ENCODE measurements at regions not wholly inside any gene's neighbourhood (a gene's known extent, or its start where the extent isn't known, plus 50 kb on each side); places are given as distances from the start of the nearest gene placed in this dataset.
A peak's percentile ranks its signal among the peaks of the same experiment; 100 is the strongest.
"Not testable (repeated sequence)": the region's sequence is repeated elsewhere in the genome, so short reads cannot be mapped to it uniquely, and the experiment has no call there.

GRCh38 chr18:14460364-14460763, 83.0 kb downstream of the POTEC start:
- H3K27ac Mint-ChIP-seq; ATAC-seq (replicated peaks in 1 of 4); POLR2A ChIA-PET; H3K27me3 ChIP-seq (replicated peaks in 1 of 2; ENCODE audit: control insufficient read depth in 2 of 2, extremely low read depth in 1 of 2, insufficient read depth in 2 of 2, low read length in 1 of 2); H3K4me3 Mint-ChIP-seq; H3K36me3 Mint-ChIP-seq; DNase-seq; H3K27ac ChIP-seq (ENCODE audit: low read length); H3K4me1 Mint-ChIP-seq; CTCF ChIA-PET; H3K27me3 Mint-ChIP-seq; H3K4me3 ChIP-seq (ENCODE audit: control insufficient read depth in 1 of 2, extremely low read depth in 1 of 2, low read length in 1 of 2); H3K4me1 ChIP-seq (ENCODE audit: control insufficient read depth in 1 of 2, extremely low read depth in 1 of 2, insufficient read depth in 2 of 2, low read length in 2 of 2); H3K9me3 ChIP-seq; H3K36me3 ChIP-seq (ENCODE audit: control insufficient read depth in 2 of 2, extremely low read depth in 1 of 2, insufficient read depth in 1 of 2, low read length in 1 of 2); H3K9me3 Mint-ChIP-seq: not testable (repeated sequence)
- 86% methylated on average over 16 of the region's 17 CpGs for WGBS (ENCODE audit: insufficient coverage)

- DNase-seq; H3K4me1 ChIP-seq (ENCODE audit: control insufficient read depth in 1 of 2, extremely low read depth in 1 of 2, insufficient read depth in 2 of 2, low read length in 2 of 2); H3K36me3 Mint-ChIP-seq; H3K27me3 Mint-ChIP-seq; H3K27ac Mint-ChIP-seq; POLR2A ChIA-PET; CTCF ChIA-PET; H3K4me3 Mint-ChIP-seq; H3K36me3 ChIP-seq (ENCODE audit: control insufficient read depth in 2 of 2, extremely low read depth in 1 of 2, insufficient read depth in 1 of 2, low read length in 1 of 2); H3K27me3 ChIP-seq (replicated peaks in 1 of 2; ENCODE audit: control insufficient read depth in 2 of 2, extremely low read depth in 1 of 2, insufficient read depth in 2 of 2, low read length in 1 of 2); H3K27ac ChIP-seq (ENCODE audit: low read length); H3K4me1 Mint-ChIP-seq; ATAC-seq (replicated peaks in 1 of 4); H3K9me3 ChIP-seq; H3K4me3 ChIP-seq (ENCODE audit: control insufficient read depth in 1 of 2, extremely low read depth in 1 of 2, low read length in 1 of 2); H3K9me3 Mint-ChIP-seq: not testable (repeated sequence)
- over 99% methylated on average over 18 of the region's 23 CpGs for WGBS (ENCODE audit: insufficient coverage)
Measured at GRCh38 chr18:14459826-14460225, 83.6 kb downstream of the POTEC start.

GRCh38 chr18:14458009-14458945, 85.1 kb downstream of the POTEC start:
- peak overlapping the region; percentile 67 for H3K4me3 Mint-ChIP-seq
- H3K27ac Mint-ChIP-seq; H3K27me3 ChIP-seq (replicated peaks in 1 of 2; ENCODE audit: control insufficient read depth in 2 of 2, extremely low read depth in 1 of 2, insufficient read depth in 2 of 2, low read length in 1 of 2); H3K27ac ChIP-seq (ENCODE audit: low read length); CTCF ChIA-PET; H3K9me3 ChIP-seq; H3K4me1 ChIP-seq (ENCODE audit: control insufficient read depth in 1 of 2, extremely low read depth in 1 of 2, insufficient read depth in 2 of 2, low read length in 2 of 2); H3K4me1 Mint-ChIP-seq; H3K36me3 Mint-ChIP-seq; POLR2A ChIA-PET; H3K27me3 Mint-ChIP-seq; H3K36me3 ChIP-seq (ENCODE audit: control insufficient read depth in 2 of 2, extremely low read depth in 1 of 2, insufficient read depth in 1 of 2, low read length in 1 of 2); H3K9me3 Mint-ChIP-seq: not testable (repeated sequence)
- ATAC-seq (replicated peaks in 1 of 4) (peak in 2 of 4 experiments; percentile 40 to 66), DNase-seq (peak; percentile 7 to 75 (median 60))
- H3K4me3 ChIP-seq (ENCODE audit: control insufficient read depth in 1 of 2, extremely low read depth in 1 of 2, low read length in 1 of 2) = peak overlapping the region in 1 of 2 donors; percentile 32
- WGBS (ENCODE audit: insufficient coverage) = 28% methylated on average over 21 of the region's 62 CpGs

GRCh38 chr18:14450637-14451009, 92.8 kb downstream of the POTEC start:
- H3K27me3 Mint-ChIP-seq; POLR2A ChIA-PET; H3K4me1 ChIP-seq (ENCODE audit: control insufficient read depth in 1 of 2, extremely low read depth in 1 of 2, insufficient read depth in 2 of 2, low read length in 2 of 2); H3K27me3 ChIP-seq (replicated peaks in 1 of 2; ENCODE audit: control insufficient read depth in 2 of 2, extremely low read depth in 1 of 2, insufficient read depth in 2 of 2, low read length in 1 of 2); H3K27ac ChIP-seq (ENCODE audit: low read length); H3K9me3 ChIP-seq; H3K4me1 Mint-ChIP-seq; H3K9me3 Mint-ChIP-seq; CTCF ChIA-PET; H3K36me3 ChIP-seq (ENCODE audit: control insufficient read depth in 2 of 2, extremely low read depth in 1 of 2, insufficient read depth in 1 of 2, low read length in 1 of 2); H3K36me3 Mint-ChIP-seq: not testable (repeated sequence)
- H3K4me3 ChIP-seq (ENCODE audit: control insufficient read depth in 1 of 2, extremely low read depth in 1 of 2, low read length in 1 of 2) = peak overlapping the region in 1 of 2 donors; percentile 23
- 1% methylated on average over 14 of the region's 46 CpGs for WGBS (ENCODE audit: insufficient coverage)
- DNase-seq = peak in 23 of 35 experiments; percentile 8 to 47 (median 25)
- peak overlapping the region; percentile 51 to 62 (median 56) for H3K4me3 Mint-ChIP-seq
- peak overlapping the region in 1 of 2 donors; percentile 34 for H3K27ac Mint-ChIP-seq
- peak; percentile 63 to 82 (median 76) for ATAC-seq (replicated peaks in 1 of 4)

GRCh38 chr18:14449995-14450636, 93.3 kb downstream of the POTEC start:
- POLR2A ChIA-PET; CTCF ChIA-PET; H3K27me3 Mint-ChIP-seq; H3K9me3 ChIP-seq; H3K4me3 ChIP-seq (ENCODE audit: control insufficient read depth in 1 of 2, extremely low read depth in 1 of 2, low read length in 1 of 2); H3K36me3 ChIP-seq (ENCODE audit: control insufficient read depth in 2 of 2, extremely low read depth in 1 of 2, insufficient read depth in 1 of 2, low read length in 1 of 2); H3K27ac Mint-ChIP-seq; H3K4me1 Mint-ChIP-seq; H3K4me3 Mint-ChIP-seq; H3K36me3 Mint-ChIP-seq; H3K27ac ChIP-seq (ENCODE audit: low read length); H3K27me3 ChIP-seq (replicated peaks in 1 of 2; ENCODE audit: control insufficient read depth in 2 of 2, extremely low read depth in 1 of 2, insufficient read depth in 2 of 2, low read length in 1 of 2); H3K9me3 Mint-ChIP-seq; H3K4me1 ChIP-seq (ENCODE audit: control insufficient read depth in 1 of 2, extremely low read depth in 1 of 2, insufficient read depth in 2 of 2, low read length in 2 of 2): not testable (repeated sequence)
- DNase-seq = peak in 22 of 35 experiments; percentile 4 to 56 (median 26)
- 3% methylated on average over 18 of the region's 60 CpGs for WGBS (ENCODE audit: insufficient coverage)
- ATAC-seq (replicated peaks in 1 of 4) = peak; percentile 89 to 96 (median 90)

GRCh38 chr18:14449062-14449461, 94.3 kb downstream of the POTEC start:
- H3K4me1 ChIP-seq (ENCODE audit: control insufficient read depth in 1 of 2, extremely low read depth in 1 of 2, insufficient read depth in 2 of 2, low read length in 2 of 2); CTCF ChIA-PET; H3K4me3 ChIP-seq (ENCODE audit: control insufficient read depth in 1 of 2, extremely low read depth in 1 of 2, low read length in 1 of 2); H3K9me3 Mint-ChIP-seq; DNase-seq; POLR2A ChIA-PET; H3K36me3 Mint-ChIP-seq; H3K27ac ChIP-seq (ENCODE audit: low read length); H3K4me1 Mint-ChIP-seq; H3K4me3 Mint-ChIP-seq; ATAC-seq (replicated peaks in 1 of 4); H3K27ac Mint-ChIP-seq; H3K27me3 Mint-ChIP-seq; H3K9me3 ChIP-seq; H3K27me3 ChIP-seq (replicated peaks in 1 of 2; ENCODE audit: control insufficient read depth in 2 of 2, extremely low read depth in 1 of 2, insufficient read depth in 2 of 2, low read length in 1 of 2); H3K36me3 ChIP-seq (ENCODE audit: control insufficient read depth in 2 of 2, extremely low read depth in 1 of 2, insufficient read depth in 1 of 2, low read length in 1 of 2): not testable (repeated sequence)
- WGBS (ENCODE audit: insufficient coverage) = 100% methylated on average over 1 of the region's 12 CpGs
